ENCODE measurements at regions not wholly inside any gene's neighbourhood (a gene's known extent, or its start where the extent isn't known, plus 50 kb on each side); places are given as distances from the start of the nearest gene placed in this dataset.

DNA sequence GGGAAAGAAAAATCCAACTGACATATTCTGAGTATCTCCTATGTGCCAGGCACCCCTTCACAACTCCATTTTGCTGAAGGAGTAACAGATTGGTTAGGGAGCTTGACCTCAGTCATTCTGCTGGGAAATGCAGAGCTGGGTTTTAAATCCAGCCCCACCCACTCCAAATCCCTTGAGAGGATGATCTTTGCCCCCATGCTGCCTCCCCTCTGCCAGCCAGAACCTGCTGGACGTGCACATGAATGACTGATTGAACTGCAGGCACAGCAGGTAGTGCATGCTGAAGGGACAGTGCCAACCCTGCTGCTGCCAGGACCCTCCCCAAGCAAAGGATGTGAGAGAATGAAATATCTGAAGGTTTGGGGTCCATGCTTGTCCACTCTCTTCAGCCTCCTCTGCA is 340.9 kb downstream of the BUD13 start:
- no peak for FAIRE-seq

DNA sequence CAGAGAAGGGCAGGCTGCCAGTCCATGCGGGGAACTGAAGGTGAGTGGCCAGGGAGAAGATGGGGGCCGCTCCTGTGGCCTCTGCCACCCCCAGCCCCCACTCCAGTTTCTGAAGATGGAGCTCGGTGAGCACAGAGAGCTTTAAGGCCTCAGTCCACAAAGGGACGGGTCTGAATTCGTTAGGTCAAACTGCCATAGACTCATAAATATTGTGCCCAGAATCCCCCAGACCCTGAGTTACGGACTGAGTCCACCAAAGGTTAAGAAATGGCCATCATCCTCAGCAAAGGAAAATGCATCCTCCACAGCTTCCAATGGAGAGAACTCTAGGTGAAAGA is 344.2 kb downstream of the BUD13 start:
- FAIRE-seq = no peak

DNA sequence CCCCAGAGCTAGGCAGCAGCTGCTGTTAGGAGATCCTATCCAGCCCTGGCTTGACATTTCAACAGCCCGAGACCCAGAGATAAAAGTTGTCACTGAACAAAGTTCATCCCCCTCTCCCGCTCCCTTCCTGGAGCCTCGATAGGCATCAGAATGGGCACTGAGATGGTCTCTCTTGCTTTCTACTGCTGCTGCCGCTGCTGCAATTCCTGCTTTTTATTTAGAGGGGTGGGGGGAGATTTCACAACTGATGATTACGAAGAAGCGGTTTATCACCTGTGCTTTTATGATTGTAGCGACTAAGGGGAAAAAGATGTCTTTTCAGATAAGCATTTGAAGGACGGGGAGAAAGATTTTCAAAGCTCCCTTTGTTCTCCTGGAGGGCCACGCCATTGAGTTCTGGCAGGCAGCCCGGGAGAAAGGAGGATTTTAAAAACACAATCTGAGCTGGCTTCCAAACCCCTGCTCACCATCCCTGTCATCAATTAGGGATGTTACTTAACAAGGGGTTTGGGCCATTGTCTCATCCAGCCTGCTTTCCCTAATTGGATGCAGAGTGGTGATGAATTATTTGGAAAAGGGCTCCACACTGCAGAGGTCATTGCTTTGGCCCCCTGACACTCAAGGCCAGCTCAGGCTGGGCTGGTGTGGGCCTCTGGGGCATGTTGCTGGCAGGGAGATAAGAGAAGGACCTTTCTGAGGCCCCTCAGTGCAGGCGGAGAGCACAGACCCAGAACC is 344.7 kb downstream of the BUD13 start:
- FAIRE-seq = no peak

DNA sequence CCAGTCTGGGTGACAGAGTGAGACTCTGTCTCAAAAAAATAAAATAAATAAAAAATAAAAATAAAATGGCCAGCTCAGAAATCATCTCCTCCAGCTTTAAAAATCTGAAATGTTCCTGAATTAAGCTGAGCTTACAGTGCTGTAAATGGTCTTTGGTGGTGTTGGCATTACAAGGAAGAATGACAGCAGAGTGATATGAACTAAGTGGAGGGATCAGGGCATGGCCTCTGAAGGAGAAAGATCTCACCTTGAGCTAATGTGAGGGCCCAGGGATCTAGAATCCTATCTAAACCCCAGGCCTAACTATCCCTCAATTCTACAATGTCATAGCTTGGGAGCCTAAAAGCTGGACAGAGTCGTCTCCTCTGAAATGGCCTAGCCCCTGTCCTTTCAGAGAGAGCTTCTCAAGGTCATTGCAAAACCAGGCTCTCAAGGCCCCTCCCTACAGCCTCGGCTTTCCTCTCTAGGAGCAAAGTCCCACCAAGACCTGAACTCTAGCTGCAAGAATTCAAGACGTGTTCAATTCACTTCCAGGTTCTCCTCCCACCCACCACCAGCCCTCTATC is 345.4 kb downstream of the BUD13 start:
- FAIRE-seq = no peak

DNA sequence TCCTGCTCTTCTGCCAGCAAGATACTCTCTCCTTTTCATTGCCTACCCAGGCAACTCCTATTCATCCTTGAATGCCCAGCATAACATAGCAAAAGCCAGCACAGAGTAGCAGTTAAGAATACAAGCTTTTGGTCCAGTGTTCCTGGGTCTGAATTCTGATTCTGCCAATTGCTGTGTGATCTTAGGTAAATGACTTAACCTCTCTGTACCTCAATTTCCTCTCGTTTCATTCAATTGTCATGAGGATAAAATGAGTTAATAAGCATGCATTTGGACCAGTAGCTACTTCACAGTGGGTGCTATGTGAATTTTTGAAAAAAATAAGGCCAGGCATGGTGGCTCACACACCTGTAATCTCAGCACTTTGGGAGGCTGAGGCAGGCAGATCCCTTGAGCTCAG is 346.0 kb downstream of the BUD13 start:
- no peak for FAIRE-seq

DNA sequence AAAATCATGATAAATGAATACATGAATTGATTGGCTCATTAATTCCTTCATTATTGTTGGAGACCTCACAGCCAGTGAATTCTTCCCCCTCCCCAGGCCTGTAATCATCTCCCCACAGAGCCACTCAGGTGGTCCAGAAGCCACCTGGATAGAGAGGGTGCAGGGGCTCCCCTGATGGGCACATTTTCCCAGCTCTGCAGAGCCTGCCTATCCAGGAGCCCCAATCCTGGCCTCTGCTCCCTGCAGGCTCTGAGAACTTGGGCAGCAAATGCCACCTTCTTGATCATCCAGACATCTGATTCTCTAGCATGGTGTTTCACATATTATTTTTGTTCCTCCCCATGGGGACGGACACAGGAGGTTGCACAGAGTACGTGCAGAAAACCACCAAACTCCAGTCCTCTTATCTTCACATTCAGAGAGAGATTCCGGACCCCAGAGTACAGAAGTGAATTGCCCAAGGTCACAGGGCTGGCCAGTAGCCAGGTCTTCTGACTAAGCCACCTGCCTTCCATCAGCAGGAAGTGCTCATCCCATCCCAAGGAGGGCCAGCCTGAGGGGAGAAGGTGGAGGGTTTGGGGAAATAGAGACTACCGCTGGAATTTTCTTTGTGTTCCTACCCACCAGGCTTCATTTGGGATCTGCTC is 348.0 kb downstream of the BUD13 start:
- no peak for FAIRE-seq

DNA sequence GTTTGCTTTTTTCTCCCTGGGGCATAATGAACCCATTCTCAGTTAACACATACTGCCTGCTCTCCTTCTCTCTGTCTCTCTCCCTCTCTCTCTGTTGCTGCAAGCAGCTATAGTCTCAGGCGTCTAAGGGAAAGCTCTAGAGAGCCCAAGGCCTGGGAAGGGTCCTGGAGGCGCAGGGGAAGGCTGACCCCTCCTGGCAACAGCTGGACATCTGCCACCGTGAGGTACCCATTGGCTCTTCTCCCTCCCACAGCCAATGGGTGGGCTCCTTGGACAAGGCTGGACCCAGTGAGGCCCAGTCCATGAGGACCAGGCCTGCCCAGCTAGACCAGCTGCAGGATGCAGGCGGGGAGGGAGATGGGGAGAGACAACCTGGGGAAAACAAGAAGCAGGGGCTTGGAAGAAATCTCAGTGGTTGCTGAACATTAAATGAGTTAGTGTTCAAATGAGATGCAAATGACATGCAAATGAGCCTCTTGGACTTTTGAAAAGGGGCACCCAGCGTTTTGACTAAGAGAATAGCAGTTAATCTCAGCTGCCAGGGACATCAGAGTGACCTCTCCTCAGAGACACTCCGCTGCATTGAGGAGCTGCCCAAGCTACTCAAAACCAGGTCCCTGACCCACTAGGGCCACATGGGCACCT is 349.7 kb downstream of the BUD13 start:
- no peak for FAIRE-seq

DNA sequence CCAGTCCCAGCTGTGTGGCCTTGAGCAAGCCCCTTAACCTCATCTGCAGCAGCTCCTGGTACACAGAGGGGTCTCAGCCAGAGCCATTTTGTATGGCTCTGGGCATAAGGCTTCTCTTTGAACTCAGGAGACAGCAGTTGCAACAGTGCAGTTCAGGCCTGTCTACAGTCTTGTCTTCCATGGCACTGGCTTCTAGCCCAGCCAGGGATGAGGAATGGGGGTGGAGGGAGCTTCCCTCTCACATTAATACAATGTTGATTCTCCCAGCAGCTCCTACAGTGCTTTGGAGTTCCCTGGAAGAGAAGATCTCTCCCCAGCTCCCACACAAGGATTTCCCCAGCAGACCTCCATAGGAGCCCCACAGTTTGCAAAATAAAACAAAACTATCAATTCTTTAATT is 350.2 kb downstream of the BUD13 start:
- FAIRE-seq = no peak

DNA sequence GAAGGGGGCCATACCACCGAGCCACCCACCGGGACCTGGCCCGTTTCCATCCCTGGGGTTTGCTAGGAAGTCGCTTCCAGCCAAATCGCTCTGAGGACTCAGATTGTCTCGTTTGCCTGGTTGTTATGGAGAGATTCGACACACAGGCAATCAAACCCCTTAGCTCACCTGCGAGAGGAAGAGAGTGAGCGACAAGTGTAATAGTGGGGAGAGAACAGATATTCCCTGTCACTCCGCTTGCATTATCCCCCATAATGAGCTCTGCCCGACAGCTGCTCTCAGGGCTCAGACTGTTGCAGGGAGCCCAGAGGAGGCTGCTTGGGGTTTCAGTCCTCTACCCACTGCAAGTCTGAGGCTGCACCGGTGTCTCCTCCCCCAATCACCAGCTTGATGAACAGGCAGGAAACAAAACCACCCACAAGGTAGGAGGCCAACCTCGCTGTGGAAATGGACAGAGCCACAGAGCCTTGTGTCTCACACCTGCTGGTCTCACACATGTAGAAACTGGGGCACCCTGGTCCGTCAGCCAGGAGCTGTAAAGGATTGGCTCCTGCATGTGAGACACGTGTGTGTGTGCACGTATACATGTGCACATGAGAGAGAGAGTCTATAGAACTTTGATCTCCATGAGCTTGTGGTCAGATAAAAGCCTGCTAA is 351.1 kb downstream of the BUD13 start:
- no peak for FAIRE-seq

DNA sequence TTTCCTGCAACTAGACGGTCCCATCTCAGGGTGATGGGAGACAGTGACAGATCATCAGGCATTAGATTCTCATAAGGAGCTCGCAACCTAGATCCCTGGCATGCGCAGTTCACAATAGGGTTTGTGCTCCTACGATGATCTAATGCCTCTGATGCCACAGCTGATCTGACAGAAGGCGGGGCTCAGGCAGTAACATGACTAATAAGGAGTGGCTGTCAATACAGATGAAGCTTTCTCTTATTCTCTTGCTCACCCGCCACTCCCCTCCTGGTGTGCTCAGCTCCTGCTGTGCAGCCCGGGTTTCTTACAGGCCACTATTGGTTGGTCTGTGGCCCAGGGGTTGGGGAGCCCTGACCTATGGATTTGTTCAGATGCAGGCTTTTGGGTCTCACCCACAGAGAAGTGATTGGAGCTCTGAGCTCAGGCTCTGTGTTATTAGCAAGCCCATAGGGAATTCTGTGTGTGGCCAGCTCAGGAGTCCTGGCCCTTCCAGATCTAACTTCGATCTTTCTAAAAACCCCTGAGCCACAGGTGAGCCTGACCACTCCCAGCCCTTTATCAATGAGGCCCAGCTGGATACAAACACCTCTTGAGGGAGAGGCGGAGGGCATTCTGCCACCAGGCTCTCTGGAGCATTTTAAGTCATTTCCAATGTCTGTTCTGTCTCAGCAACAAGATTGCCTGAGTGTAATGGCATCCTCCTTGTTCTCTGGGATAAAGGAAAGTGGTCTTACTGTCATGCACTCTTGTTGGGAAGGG is 351.8 kb downstream of the BUD13 start:
- FAIRE-seq = no peak

DNA sequence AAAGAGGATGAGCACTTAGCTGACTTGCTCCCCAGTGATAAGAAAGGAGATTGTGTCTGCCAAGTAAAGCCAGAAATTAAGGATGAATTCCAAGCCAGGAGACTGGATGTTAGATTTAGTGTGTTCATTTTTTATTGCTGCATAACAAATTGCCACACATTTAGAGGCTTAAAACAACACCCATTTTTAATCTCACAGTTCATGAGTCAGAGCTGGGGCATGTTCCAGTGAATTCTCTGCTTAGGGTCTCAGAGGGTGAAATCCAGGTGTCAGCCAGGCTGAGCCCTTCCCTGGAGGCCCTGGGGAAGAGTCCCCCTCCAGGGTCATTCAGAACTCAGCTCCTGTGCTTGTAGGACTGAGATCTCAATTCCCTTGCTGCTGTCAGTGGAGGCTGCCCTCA is 352.8 kb downstream of the BUD13 start:
- FAIRE-seq = no peak

DNA sequence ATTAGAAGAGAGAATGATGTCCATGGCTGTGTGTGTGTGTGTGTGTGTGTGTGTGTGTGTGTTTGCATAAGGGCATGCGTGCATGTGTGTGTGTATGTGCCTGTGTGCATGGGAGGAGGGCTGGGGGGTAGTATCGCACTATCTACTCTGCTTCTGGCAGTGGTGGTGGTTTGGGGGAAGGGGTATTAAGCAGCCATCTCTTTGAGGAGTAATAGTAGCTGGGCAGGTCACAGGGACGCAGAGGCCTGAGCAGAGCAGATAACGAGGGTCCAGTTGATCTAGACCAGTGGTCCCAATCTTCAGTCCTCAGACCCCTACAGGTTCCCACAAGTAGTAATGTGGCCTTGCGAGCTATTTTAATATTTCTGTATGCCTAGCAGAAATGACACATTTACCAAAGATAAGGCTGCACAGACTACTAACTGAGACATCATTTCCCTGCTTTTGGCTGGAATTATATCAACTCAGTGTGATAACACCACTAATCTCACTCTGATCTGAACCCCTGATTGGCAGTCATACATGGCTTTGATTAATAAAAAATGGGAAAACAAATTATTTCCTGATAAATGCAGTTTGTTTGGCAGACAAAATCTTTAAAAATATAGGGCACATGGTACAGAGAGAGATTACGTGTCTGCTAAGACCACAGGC is 354.3 kb downstream of the BUD13 start:
- no peak for FAIRE-seq

DNA sequence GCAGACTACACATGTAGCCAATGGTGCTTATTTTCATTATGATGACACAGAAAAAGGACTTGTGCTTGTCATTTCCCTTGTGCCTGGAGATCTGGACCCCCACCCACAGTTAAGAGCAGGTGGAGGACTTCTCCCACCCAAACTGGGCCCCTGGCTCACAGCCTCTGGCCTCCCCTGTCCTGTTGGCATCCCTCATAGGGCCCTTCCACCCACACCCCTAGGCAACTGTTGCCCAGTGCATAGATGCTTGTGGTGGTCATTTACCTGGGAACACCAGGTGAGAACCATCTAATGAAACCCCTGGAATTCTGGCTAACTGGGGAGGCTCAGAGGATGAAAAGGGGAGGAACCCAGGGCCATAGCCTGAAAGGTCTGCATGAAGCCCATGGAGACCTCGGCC is 355.9 kb downstream of the BUD13 start:
- FAIRE-seq = no peak

DNA sequence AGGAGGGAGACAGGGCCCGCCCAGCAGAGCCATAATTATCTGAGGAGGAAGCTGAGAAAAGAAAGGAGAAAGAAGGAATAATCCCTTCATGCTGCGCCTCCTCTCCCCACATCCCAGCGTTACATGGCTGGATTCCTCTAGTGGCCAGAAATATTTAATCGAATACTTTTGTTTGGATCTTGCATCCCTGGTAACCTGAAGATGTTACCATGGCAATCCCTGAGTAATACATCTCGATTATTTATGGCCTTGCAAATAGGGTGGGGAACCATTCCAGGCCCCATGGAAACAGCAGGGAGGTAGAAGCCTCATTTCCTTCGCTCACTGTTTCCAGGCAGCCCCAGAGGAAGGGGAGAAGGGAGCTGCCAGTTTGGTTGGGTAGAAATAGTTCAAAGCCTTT is 357.7 kb downstream of the BUD13 start:
- no peak for FAIRE-seq

DNA sequence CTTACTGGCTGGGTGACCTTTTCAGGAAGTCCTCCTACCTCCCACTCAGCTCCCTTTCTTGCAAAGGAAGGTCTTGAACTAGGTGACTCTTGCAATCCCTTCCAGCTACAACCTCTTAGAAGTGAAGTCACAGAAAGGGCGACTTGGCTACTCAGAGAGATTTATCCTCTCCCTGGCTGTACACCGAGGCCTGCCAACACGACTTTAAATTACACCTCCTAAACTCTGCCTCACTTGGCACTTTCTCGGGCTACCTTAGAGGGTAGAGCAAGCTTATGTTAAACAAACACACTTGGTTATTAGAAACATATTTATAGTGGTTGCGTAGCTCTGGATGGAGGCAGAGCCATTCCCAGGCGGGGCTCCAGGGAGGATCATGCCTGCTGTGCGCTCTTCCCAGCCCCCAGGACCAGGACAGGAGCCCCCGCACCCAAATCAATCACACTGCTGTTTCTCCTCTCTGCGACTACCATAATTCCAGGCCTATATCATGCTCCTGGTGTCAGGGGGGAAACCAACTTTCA is 358.4 kb downstream of the BUD13 start:
- no peak for FAIRE-seq

DNA sequence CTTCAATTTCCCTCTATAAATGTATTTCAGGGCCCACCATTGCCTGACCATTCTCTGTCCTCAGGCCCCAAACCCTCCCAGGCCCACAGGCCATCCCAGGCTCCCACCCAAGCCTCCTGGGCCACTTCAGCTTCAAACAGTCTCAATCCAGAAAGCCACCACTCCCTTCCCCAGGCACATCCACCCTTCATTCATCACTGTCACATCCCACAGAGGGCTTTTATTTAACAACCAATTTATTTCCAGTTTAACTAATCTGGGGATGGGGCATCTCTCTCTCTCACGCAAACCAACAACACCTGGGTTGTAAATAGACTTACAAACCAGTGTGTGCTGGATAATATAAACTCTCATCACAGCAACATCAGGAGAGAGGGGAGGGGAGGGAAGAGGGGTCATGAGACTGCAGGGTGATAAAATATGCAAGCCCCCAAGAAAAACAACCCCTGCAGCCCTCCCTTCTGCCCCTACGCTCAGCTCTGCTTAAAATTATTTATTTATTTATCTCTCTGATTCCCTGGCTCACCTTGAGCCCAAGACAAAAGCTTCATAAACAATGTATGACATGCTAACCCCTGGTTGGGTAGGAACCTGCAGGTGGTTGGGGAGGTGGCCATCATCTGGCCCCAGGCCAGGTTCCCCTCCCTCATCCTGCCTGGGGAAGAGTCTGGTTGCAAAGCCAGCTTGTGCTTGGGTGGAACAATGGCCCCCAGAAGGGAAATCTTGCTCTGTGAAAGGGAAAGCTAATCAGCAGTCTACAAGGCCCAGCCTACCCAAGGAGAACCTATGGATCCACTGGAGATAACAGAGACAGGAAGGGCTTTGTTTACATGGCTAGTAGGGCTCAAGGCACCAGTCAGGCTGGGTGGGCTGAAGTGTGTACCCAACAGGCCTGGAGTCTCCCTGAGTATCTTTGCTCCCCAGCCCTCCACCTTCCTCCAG is 359.2 kb downstream of the BUD13 start:
- FAIRE-seq = no peak

DNA sequence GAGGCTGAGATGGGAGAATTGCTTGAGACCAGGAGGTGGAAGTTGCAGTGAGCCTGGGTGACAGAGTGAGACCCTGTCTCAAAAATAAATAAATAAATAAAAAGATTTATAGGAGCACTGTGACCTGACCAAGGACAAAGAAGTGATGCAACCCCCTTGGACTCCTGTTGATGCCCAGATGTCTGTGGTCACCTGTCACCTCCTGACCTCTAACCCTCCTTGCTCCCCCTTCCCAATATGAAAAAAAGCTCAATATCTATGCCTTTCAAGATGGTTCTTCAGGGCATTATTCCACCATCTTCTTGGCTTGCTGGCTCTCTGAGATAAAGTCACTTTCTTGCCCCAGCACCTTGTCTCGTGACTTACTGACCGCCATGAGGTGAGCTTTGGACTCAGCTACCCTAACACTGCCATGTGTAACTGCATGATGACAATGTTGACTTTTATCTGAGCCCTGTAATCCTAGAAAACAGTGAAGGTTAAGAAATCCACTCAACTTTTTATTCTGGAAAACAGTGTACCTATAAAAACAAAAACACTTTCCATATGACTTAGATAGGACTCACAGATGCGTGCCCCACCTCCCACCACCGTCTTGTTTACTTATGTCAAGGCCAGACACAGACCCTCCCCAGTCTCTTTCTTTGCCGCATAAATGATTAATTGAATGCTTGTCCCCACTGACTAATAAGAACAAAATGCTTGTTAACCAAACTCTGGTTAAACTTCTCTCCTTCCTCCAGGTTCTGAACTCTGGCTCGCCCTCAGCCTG is 360.5 kb downstream of the BUD13 start:
- FAIRE-seq = no peak

DNA sequence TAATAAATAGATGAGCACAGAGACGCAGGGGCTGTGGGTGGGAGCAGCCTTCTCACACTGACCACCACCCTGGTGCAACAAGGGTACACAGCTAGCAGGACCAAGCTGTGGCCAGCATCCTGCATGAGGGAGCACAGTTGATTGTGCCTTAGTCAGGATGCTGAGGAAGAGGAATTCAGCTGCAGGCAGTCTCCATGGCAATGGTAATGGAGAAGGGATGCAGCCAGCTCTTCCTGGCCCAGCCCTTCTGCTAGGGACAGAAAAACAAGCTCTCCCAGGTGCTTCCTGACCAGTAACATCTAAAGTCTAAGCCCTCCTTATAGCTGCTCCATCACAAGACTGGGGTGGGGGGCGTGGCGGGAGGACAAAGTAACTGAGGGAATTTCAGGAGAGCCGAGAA is 363.5 kb downstream of the BUD13 start:
- FAIRE-seq = no peak

DNA sequence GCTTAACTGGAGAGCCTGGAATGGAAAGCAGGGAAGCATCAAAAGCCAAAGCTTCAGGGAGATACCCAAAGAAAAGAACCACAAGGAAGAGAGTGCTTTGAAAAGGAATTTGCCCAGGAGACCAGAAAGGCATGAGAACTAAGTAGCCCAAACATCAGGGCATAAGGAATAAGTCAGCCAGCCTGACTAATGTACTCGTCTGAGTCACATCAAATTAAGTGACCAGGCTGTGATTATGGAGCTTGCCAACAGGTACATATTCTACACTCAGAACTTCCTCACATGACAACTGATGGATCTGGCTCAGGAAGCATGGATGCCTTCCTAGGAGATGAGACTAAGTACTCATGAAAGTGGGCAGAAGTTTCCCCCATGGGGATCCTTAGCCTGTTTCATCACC is 366.7 kb downstream of the BUD13 start:
- FAIRE-seq = no peak

DNA sequence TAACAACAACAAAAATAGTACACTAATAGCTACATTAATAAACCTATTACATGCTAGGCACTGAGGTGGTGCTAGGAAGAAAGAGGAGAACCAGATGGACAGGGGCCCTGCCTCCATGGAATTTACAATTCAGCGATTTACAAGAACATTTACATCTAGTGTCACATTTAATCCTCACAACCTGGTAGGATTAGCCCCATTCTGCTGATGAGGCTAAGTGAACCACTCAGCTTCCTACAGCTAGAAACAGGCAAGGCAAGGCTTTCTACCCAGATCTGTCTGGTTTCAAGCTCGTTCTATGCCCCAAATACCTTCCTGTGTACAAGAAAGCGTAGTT is 368.4 kb downstream of the BUD13 start:
- FAIRE-seq = no peak

Data from colon (tissue), 2 donors.